ENCODE measurements at regions not wholly inside any gene's neighbourhood (a gene's known extent, or its start where the extent isn't known, plus 50 kb on each side); places are given as distances from the start of the nearest gene placed in this dataset.

- no peak for DNase-seq (ENCODE audit: low read depth)
- no peak overlapping the region for H3K4me3 ChIP-seq (ENCODE audit: control insufficient read depth, low read depth, low read length)
- TF ChIP-seq CTCF (IDR thresholded peaks at IDR 0.05; ENCODE audit: control insufficient read depth, insufficient read depth, low read depth, low read length, missing control alignments), result no peak
Observed at GRCh38 chr17:33523577-33523981, 230.5 kb upstream of the ASIC2 start.

- TF ChIP-seq CTCF (IDR thresholded peaks at IDR 0.05; ENCODE audit: control insufficient read depth, insufficient read depth, low read depth, low read length, missing control alignments), result no peak
- no peak overlapping the region for H3K4me3 ChIP-seq (ENCODE audit: control insufficient read depth, low read depth, low read length)
Observed at GRCh38 chr17:33525186-33525585, 232.1 kb upstream of the ASIC2 start.

GRCh38 chr17:33526717-33527116 is 233.6 kb upstream of the ASIC2 start:
- TF ChIP-seq CTCF (IDR thresholded peaks at IDR 0.05; ENCODE audit: control insufficient read depth, insufficient read depth, low read depth, low read length, missing control alignments), result no peak
- no peak overlapping the region for H3K4me3 ChIP-seq (ENCODE audit: control insufficient read depth, low read depth, low read length)
- no peak for DNase-seq (ENCODE audit: low read depth)

More at GRCh38 chr17:33525186-33525585, 232.1 kb upstream of the ASIC2 start:
- DNase-seq (ENCODE audit: low read depth), result no peak

GRCh38 chr17:33527290-33527689 is 234.2 kb upstream of the ASIC2 start:
- DNase-seq (ENCODE audit: low read depth), result no peak
- H3K4me3 ChIP-seq (ENCODE audit: control insufficient read depth, low read depth, low read length), result no peak overlapping the region
- no peak for TF ChIP-seq CTCF (IDR thresholded peaks at IDR 0.05; ENCODE audit: control insufficient read depth, insufficient read depth, low read depth, low read length, missing control alignments)

GRCh38 chr17:33528846-33529245 is 235.8 kb upstream of the ASIC2 start:
- H3K4me3 ChIP-seq (ENCODE audit: control insufficient read depth, low read depth, low read length), result no peak overlapping the region
- no peak for TF ChIP-seq CTCF (IDR thresholded peaks at IDR 0.05; ENCODE audit: control insufficient read depth, insufficient read depth, low read depth, low read length, missing control alignments)
- no peak for DNase-seq (ENCODE audit: low read depth)

GRCh38 chr17:33529816-33530215 is 236.7 kb upstream of the ASIC2 start:
- H3K4me3 ChIP-seq (ENCODE audit: control insufficient read depth, low read depth, low read length), result no peak overlapping the region
- no peak for TF ChIP-seq CTCF (IDR thresholded peaks at IDR 0.05; ENCODE audit: control insufficient read depth, insufficient read depth, low read depth, low read length, missing control alignments)
- no peak for DNase-seq (ENCODE audit: low read depth)

- H3K4me3 ChIP-seq (ENCODE audit: control insufficient read depth, low read depth, low read length), result no peak overlapping the region
- DNase-seq (ENCODE audit: low read depth), result no peak
- no peak for TF ChIP-seq CTCF (IDR thresholded peaks at IDR 0.05; ENCODE audit: control insufficient read depth, insufficient read depth, low read depth, low read length, missing control alignments)
Observed at GRCh38 chr17:33531311-33531710, 238.2 kb upstream of the ASIC2 start.

All from AG09309 (cell line).